HepG2 (cell line): ENCODE measurements at regions not wholly inside any gene's neighbourhood (a gene's known extent, or its start where the extent isn't known, plus 50 kb on each side); places are given as distances from the start of the nearest gene placed in this dataset.
A peak's percentile ranks its signal among the peaks of the same experiment; 100 is the strongest.

Experiments used
- CC2D1A ChIP-seq: sonication (generic); formaldehyde crosslinking; IDR thresholded peaks from 2 replicates; pipeline ENCODE4 v1.8.1; 2023; ENCODE audit warnings: mild to moderate bottlenecking, missing genetic modification reagents
- CHD2 ChIP-seq: IDR thresholded peaks from 2 replicates; pipeline ENCODE4 v1.6.1; 2011; ENCODE audit warnings: low read depth, low read length, improper control_type of control experiment
- CHD4 ChIP-seq: fragments of 200-600 bp; sonication (generic); IDR thresholded peaks from 2 replicates; pipeline ENCODE4 v1.7.0; 2017; ENCODE audit warnings: mild to moderate bottlenecking, low read length, borderline replicate concordance
- HES4 ChIP-seq: sonication (generic); formaldehyde crosslinking; IDR thresholded peaks from 2 replicates; pipeline ENCODE4 v1.9.0; 2021; ENCODE audit warnings: mild to moderate bottlenecking, missing genetic modification reagents, borderline replicate concordance
- KDM5A ChIP-seq: fragments of 200-600 bp; sonication (generic); IDR thresholded peaks from 2 replicates; pipeline ENCODE4 v1.7.0; 2018; ENCODE audit warnings: antibody characterized with exemption, mild to moderate bottlenecking, low read length, borderline replicate concordance
- KDM6A ChIP-seq: IDR thresholded peaks from 2 replicates; pipeline ENCODE4 v1.6.1; 2016; ENCODE audit warnings: low read depth
- MAF1 ChIP-seq: sonication (generic); formaldehyde crosslinking; IDR thresholded peaks from 2 replicates; pipeline ENCODE4 v1.5.0; 2020; ENCODE audit warnings: missing genetic modification reagents, borderline replicate concordance
- MAFK ChIP-seq, 2 experiments: IDR thresholded peaks in 1 of 2; conservative IDR thresholded peaks in 1 of 2; 2 replicates each; pipeline ENCODE4 v1.6.1; 2011; ENCODE audit warnings: improper control_type of control experiment in 2 of 2, low read length in 2 of 2
- NFE2L1 ChIP-seq: sonication (generic); formaldehyde crosslinking; IDR thresholded peaks from 2 replicates; pipeline ENCODE4 v1.4.0; 2020; ENCODE audit warnings: missing genetic modification reagents, mild to moderate bottlenecking, borderline replicate concordance
- PCBP2 ChIP-seq: fragments of 200-400 bp; formaldehyde crosslinking; optimal IDR thresholded peaks from 2 replicates; pipeline ENCODE3; 2018; ENCODE audit warnings: low read length, low read depth; ENCODE audit not compliant: poor library complexity, severe bottlenecking
- POLR2G ChIP-seq: fragments of 200-400 bp; formaldehyde crosslinking; IDR thresholded peaks from 2 replicates; pipeline ENCODE4 v1.6.1; 2018; ENCODE audit warnings: mild to moderate bottlenecking, low read depth, low read length, moderate library complexity
- RAD51 ChIP-seq: fragments of 450-650 bp; IDR thresholded peaks from 2 replicates; pipeline ENCODE4 v1.6.1; 2016; ENCODE audit warnings: borderline replicate concordance
- RBM39 ChIP-seq: fragments of 200-400 bp; formaldehyde crosslinking; IDR thresholded peaks from one replicate; pipeline ENCODE4 v1.6.1; 2018; ENCODE audit warnings: antibody characterized with exemption, mild to moderate bottlenecking, low read depth, low read length; ENCODE audit not compliant: poor library complexity, severe bottlenecking
- SP4 ChIP-seq: sonication (generic); formaldehyde crosslinking; IDR thresholded peaks from 2 replicates; pipeline ENCODE4 v1.8.1; 2023; ENCODE audit warnings: mild to moderate bottlenecking, missing genetic modification reagents
- TCF12 ChIP-seq, 2 experiments: fragments of 450-650 bp in 1 of 2; sonication (generic) in 1 of 2; formaldehyde crosslinking in 1 of 2; IDR thresholded peaks; 2 replicates each; pipeline versions ENCODE4 v1.6.1 to v1.8.0; 2017 to 2022; ENCODE audit warnings: antibody characterized with exemption in 1 of 2, mild to moderate bottlenecking in 1 of 2, missing genetic modification reagents in 1 of 2, moderate library complexity in 1 of 2
- ZNF264 ChIP-seq: sonication (generic); formaldehyde crosslinking; IDR thresholded peaks from 2 replicates; pipeline ENCODE4 v1.4.0; 2020; ENCODE audit warnings: missing genetic modification reagents
- ZNF329 ChIP-seq: sonication (generic); formaldehyde crosslinking; IDR thresholded peaks from 2 replicates; pipeline ENCODE4 v1.9.0; 2021; ENCODE audit warnings: low read depth, mild to moderate bottlenecking, missing genetic modification reagents
- ZNF484 ChIP-seq: sonication (generic); formaldehyde crosslinking; IDR thresholded peaks from 2 replicates; pipeline ENCODE4 v1.5.1; 2020; ENCODE audit warnings: mild to moderate bottlenecking, low read depth, missing genetic modification reagents, borderline replicate concordance
- ZNF530 ChIP-seq: sonication (generic); formaldehyde crosslinking; IDR thresholded peaks from 2 replicates; pipeline ENCODE4 v1.5.0; 2020; ENCODE audit warnings: low read depth, mild to moderate bottlenecking, missing genetic modification reagents
- ZNF552 ChIP-seq: sonication (generic); formaldehyde crosslinking; IDR thresholded peaks from 2 replicates; pipeline ENCODE4 v1.9.0; 2022; ENCODE audit warnings: missing genetic modification reagents, mild to moderate bottlenecking, borderline replicate concordance
- ZNF83 ChIP-seq: sonication (generic); formaldehyde crosslinking; IDR thresholded peaks from 2 replicates; pipeline ENCODE4 v1.4.0; 2020; ENCODE audit warnings: missing genetic modification reagents, mild to moderate bottlenecking, borderline replicate concordance
- ZSCAN12 ChIP-seq: sonication (generic); formaldehyde crosslinking; IDR thresholded peaks from 2 replicates; pipeline ENCODE4 v1.9.0; 2021; ENCODE audit warnings: mild to moderate bottlenecking, missing genetic modification reagents
- ZZZ3 ChIP-seq: sonication (generic); formaldehyde crosslinking; IDR thresholded peaks from 2 replicates; pipeline ENCODE4 v1.4.0; 2020; ENCODE audit warnings: missing genetic modification reagents, mild to moderate bottlenecking, borderline replicate concordance
- TF ChIP-seq, protein P1 (sequence below): sonication (generic); formaldehyde crosslinking; IDR thresholded peaks from 2 replicates; pipeline ENCODE4 v1.8.0; 2022; ENCODE audit warnings: mild to moderate bottlenecking, missing genetic modification reagents, moderate library complexity
- TF ChIP-seq, protein P2 (sequence below): sonication (generic); formaldehyde crosslinking; IDR thresholded peaks from 2 replicates; pipeline ENCODE4 v1.4.0; 2020; ENCODE audit warnings: missing genetic modification reagents, borderline replicate concordance
- TF ChIP-seq, protein P3 (sequence below): sonication (generic); formaldehyde crosslinking; IDR thresholded peaks from 2 replicates; pipeline ENCODE4 v1.4.0; 2020; ENCODE audit warnings: mild to moderate bottlenecking, missing genetic modification reagents
- TF ChIP-seq, protein P4 (sequence below): sonication (generic); formaldehyde crosslinking; IDR thresholded peaks from 2 replicates; pipeline ENCODE4 v1.5.0; 2020; ENCODE audit warnings: missing genetic modification reagents, mild to moderate bottlenecking, borderline replicate concordance

DNA sequence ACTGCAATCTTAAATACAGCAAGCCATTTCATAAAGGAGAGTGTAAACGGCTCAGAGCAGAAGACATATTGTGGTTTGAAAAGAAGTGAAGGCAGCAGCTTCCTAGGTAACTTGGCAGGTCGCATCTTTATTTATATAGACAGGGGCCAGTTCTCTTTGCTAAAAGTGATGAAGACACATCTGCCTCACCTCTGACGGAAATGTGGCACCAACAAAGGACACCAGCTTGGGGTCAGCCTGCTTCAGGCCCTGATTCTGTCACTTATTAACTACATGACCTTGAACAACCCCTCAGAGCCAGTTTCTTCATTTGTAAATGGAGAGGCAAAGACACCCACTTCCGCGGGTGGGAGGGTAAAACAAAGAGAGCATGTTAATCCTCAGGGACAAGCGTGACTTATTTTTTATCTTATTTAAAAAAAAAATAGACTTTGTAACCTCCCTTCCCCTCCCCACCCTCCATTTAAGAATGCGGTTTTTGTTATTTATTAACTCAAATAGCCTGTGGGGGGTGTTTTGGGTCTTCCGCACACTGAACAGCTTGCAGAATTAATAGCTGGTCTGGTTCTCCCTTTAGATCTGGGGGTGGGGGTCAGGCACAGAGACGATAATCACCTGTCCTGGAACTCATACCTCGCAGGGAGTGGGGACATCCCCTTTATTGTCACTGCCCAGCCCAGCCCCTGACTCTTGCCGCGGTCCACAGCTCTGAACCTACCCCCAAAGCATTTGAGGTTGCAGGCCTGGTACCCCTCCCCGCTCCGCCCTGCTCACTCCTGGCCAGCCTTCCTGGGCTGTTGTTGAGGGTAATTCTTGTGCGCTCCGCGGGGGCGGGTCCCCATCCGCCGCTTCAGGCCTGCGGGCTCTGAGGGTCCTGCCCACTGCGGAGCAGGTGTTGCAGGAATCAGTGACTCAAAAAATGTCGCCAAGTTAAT lies 64.2 kb upstream of the TMEM17 start (continued):
- TF ChIP-seq PCBP2 (no peak), ZZZ3 (CRISPR knock-in tag) (no peak), ZNF484 (CRISPR knock-in tag) (no peak), KDM6A (CRISPR knock-in tag) (peak; percentile 85; the same call in 1 of the 2 replicates), ZNF552 (CRISPR knock-in tag) (no peak), MAFK (conservative IDR thresholded peaks at IDR 0.05 in 1 of 2, IDR thresholded peaks at IDR 0.05 in 1 of 2; ENCODE audit: low read length in 2 of 2) (0 out of 4 replicates have a peak, but pooled peaks of 1 of the 2 experiments have one; percentile 24), ZNF329 (CRISPR knock-in tag) (no peak; the same call in 1 of the 2 replicates), KDM5A (no peak), RAD51 (no peak), ZNF530 (CRISPR knock-in tag) (no peak), POLR2G (peak; percentile 84), ZNF264 (peak; percentile 94), CHD2 (peak; percentile 43; the same call in 1 of the 2 replicates), MAF1 (peak; percentile 73; the same call in 1 of the 2 replicates), TCF12 (IDR thresholded peaks at IDR 0.05) (no peak), TCF12 (CRISPR knock-in tag; IDR thresholded peaks at IDR 0.05) (peak; percentile 98; the same call in 1 of the 2 replicates), NFE2L1 (no peak), HES4 (CRISPR knock-in tag) (no peak), CHD4 (peak; percentile 20; the same call in 1 of the 2 replicates), CC2D1A (CRISPR knock-in tag) (peak; percentile 90; the same call in 1 of the 2 replicates), SP4 (peak; percentile 19), ZNF83 (CRISPR knock-in tag) (no peak; the same call in 1 of the 2 replicates), RBM39 (peak; percentile 53), ZSCAN12 (CRISPR knock-in tag) (peak; percentile 88; the same call in 1 of the 2 replicates)
- TF ChIP-seq, protein P1, sequence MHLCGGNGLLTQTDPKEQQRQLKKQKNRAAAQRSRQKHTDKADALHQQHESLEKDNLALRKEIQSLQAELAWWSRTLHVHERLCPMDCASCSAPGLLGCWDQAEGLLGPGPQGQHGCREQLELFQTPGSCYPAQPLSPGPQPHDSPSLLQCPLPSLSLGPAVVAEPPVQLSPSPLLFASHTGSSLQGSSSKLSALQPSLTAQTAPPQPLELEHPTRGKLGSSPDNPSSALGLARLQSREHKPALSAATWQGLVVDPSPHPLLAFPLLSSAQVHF (CRISPR knock-in tag), result no peak
- TF ChIP-seq, protein P2, sequence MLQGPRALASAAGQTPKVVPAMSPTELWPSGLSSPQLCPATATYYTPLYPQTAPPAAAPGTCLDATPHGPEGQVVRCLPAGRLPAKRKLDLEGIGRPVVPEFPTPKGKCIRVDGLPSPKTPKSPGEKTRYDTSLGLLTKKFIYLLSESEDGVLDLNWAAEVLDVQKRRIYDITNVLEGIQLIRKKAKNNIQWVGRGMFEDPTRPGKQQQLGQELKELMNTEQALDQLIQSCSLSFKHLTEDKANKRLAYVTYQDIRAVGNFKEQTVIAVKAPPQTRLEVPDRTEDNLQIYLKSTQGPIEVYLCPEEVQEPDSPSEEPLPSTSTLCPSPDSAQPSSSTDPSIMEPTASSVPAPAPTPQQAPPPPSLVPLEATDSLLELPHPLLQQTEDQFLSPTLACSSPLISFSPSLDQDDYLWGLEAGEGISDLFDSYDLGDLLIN (CRISPR knock-in tag), result no peak
- TF ChIP-seq, protein P3, sequence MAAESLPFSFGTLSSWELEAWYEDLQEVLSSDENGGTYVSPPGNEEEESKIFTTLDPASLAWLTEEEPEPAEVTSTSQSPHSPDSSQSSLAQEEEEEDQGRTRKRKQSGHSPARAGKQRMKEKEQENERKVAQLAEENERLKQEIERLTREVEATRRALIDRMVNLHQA, result no peak
- TF ChIP-seq, protein P4, sequence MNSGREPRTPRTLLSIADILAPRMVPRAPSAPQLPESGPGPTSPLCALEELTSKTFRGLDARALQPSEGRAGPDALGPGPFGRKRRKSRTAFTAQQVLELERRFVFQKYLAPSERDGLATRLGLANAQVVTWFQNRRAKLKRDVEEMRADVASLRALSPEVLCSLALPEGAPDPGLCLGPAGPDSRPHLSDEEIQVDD (CRISPR knock-in tag), result no peak
